HEK293 (cell line): ENCODE measurements at regions not wholly inside any gene's neighbourhood (a gene's known extent, or its start where the extent isn't known, plus 50 kb on each side); places are given as distances from the start of the nearest gene placed in this dataset.
"Not testable (repeated sequence)": the region's sequence is repeated elsewhere in the genome, so short reads cannot be mapped to it uniquely, and the experiment has no call there.

Experiments used
- CTCF ChIP-seq: fragments of 450-650 bp; formaldehyde crosslinking; IDR thresholded peaks from 2 replicates; pipeline ENCODE4 v1.5.1; 2016; ENCODE audit warnings: missing biosample characterization, missing genetic modification characterization
- ELK4 ChIP-seq: IDR thresholded peaks from 2 replicates; pipeline ENCODE4 v1.6.1; 2011; ENCODE audit warnings: mild to moderate bottlenecking, low read depth, low read length, borderline replicate concordance
- GLIS1 ChIP-seq: fragments of 450-650 bp; formaldehyde crosslinking; IDR thresholded peaks from 2 replicates; pipeline ENCODE4 v1.5.1; 2016; ENCODE audit warnings: missing biosample characterization, missing genetic modification characterization
- PATZ1 ChIP-seq: fragments of 450-650 bp; formaldehyde crosslinking; IDR thresholded peaks from 2 replicates; pipeline ENCODE4 v1.5.1; 2016; ENCODE audit warnings: missing biosample characterization, missing genetic modification characterization
- SCRT1 ChIP-seq: fragments of 450-650 bp; formaldehyde crosslinking; IDR thresholded peaks from 2 replicates; pipeline ENCODE4 v1.5.1; 2016; ENCODE audit warnings: missing biosample characterization, missing genetic modification characterization, borderline replicate concordance
- YY1 ChIP-seq: fragments of 450-650 bp; formaldehyde crosslinking; IDR thresholded peaks from 2 replicates; pipeline ENCODE4 v1.5.1; 2018; ENCODE audit warnings: missing biosample characterization, missing genetic modification characterization
- ZBTB1 ChIP-seq: fragments of 450-650 bp; formaldehyde crosslinking; IDR thresholded peaks from 2 replicates; pipeline ENCODE4 v1.5.1; 2016; ENCODE audit warnings: missing biosample characterization, missing genetic modification characterization
- ZBTB49 ChIP-seq: fragments of 450-650 bp; formaldehyde crosslinking; IDR thresholded peaks from 2 replicates; pipeline ENCODE4 v1.5.1; 2016; ENCODE audit warnings: missing biosample characterization, missing genetic modification characterization, low read depth
- ZBTB7A ChIP-seq: fragments of 450-650 bp; formaldehyde crosslinking; IDR thresholded peaks from 2 replicates; pipeline ENCODE4 v1.5.1; 2016; ENCODE audit warnings: low read depth, missing biosample characterization, missing genetic modification characterization
- ZNF121 ChIP-seq: fragments of 450-650 bp; formaldehyde crosslinking; IDR thresholded peaks from 2 replicates; pipeline ENCODE4 v1.5.1; 2016; ENCODE audit warnings: missing biosample characterization, missing genetic modification characterization
- ZNF362 ChIP-seq: fragments of 450-650 bp; formaldehyde crosslinking; IDR thresholded peaks from 2 replicates; pipeline ENCODE4 v1.5.1; 2016; ENCODE audit warnings: missing biosample characterization, missing genetic modification characterization
- ZNF518A ChIP-seq: fragments of 450-650 bp; formaldehyde crosslinking; conservative IDR thresholded peaks from 2 replicates; pipeline ENCODE4 v1.5.1; 2016; ENCODE audit warnings: low read depth, missing biosample characterization, missing genetic modification characterization
- ZNF610 ChIP-seq: fragments of 450-650 bp; formaldehyde crosslinking; IDR thresholded peaks from 2 replicates; pipeline ENCODE4 v1.5.1; 2016; ENCODE audit warnings: missing biosample characterization, missing genetic modification characterization, borderline replicate concordance
- ZSCAN5A ChIP-seq: fragments of 450-650 bp; formaldehyde crosslinking; IDR thresholded peaks from 2 replicates; pipeline ENCODE4 v1.5.1; 2016; ENCODE audit warnings: missing biosample characterization, missing genetic modification characterization

- TF ChIP-seq ZBTB1 (tag by site-specific recombination); CTCF; ZNF518A (tag by site-specific recombination); YY1 (tag by site-specific recombination); ZNF362 (tag by site-specific recombination); PATZ1; GLIS1 (tag by site-specific recombination); SCRT1; ZBTB7A; ELK4; ZSCAN5A (tag by site-specific recombination); ZBTB49 (tag by site-specific recombination); ZNF121; ZNF610 (tag by site-specific recombination): not testable (repeated sequence)
Measured at GRCh38 chr1:81722631-81723328, 78.0 kb upstream of the ADGRL2 start.
